ENCODE measurements at regions not wholly inside any gene's neighbourhood (a gene's known extent, or its start where the extent isn't known, plus 50 kb on each side); places are given as distances from the start of the nearest gene placed in this dataset.

GRCh38 chr21:38917043-38917774, 111.5 kb downstream of the ETS2 start:
- no peaks in the 10 kb centered on the region for H3K9me3 Mint-ChIP-seq
- peaks cover 2 to 3% of the 10 kb centered on the region in 2 donors for H3K27me3 Mint-ChIP-seq (ENCODE audit: low read depth in 2 of 2)
- no peaks in the 10 kb centered on the region for H3K36me3 Mint-ChIP-seq
- no peaks in the 10 kb centered on the region for H3K4me1 Mint-ChIP-seq
- 78% methylated on average over 8 of the region's 12 CpGs for WGBS (ENCODE audit: insufficient coverage)
- Histone ChIP-seq H3K27me3 (ENCODE audit: control insufficient read depth, insufficient read depth, low read length) (no peaks in the 10 kb centered on the region), H3K27ac (ENCODE audit: low read length) (no peak overlapping the region), H3K9me3 (ENCODE audit: control insufficient read depth, insufficient read depth, low read length) (no peaks in the 10 kb centered on the region), H3K36me3 (ENCODE audit: control insufficient read depth, insufficient read depth, low read length) (no peaks in the 10 kb centered on the region), H3K4me1 (ENCODE audit: control insufficient read depth, insufficient read depth, low read length) (no peaks in the 10 kb centered on the region), H3K4me3 (ENCODE audit: low read length) (no peak overlapping the region)
- no peak overlapping the region for H3K27ac Mint-ChIP-seq
- ATAC-seq (no peak), DNase-seq (no peak)
- intact Hi-C loops (cut with micrococcal nuclease): no loop called here
- H3K4me3 Mint-ChIP-seq: no peak overlapping the region
- TF ChIP-seq, protein P1, sequence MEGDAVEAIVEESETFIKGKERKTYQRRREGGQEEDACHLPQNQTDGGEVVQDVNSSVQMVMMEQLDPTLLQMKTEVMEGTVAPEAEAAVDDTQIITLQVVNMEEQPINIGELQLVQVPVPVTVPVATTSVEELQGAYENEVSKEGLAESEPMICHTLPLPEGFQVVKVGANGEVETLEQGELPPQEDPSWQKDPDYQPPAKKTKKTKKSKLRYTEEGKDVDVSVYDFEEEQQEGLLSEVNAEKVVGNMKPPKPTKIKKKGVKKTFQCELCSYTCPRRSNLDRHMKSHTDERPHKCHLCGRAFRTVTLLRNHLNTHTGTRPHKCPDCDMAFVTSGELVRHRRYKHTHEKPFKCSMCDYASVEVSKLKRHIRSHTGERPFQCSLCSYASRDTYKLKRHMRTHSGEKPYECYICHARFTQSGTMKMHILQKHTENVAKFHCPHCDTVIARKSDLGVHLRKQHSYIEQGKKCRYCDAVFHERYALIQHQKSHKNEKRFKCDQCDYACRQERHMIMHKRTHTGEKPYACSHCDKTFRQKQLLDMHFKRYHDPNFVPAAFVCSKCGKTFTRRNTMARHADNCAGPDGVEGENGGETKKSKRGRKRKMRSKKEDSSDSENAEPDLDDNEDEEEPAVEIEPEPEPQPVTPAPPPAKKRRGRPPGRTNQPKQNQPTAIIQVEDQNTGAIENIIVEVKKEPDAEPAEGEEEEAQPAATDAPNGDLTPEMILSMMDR (IDR thresholded peaks at IDR 0.05): no peak

DNA sequence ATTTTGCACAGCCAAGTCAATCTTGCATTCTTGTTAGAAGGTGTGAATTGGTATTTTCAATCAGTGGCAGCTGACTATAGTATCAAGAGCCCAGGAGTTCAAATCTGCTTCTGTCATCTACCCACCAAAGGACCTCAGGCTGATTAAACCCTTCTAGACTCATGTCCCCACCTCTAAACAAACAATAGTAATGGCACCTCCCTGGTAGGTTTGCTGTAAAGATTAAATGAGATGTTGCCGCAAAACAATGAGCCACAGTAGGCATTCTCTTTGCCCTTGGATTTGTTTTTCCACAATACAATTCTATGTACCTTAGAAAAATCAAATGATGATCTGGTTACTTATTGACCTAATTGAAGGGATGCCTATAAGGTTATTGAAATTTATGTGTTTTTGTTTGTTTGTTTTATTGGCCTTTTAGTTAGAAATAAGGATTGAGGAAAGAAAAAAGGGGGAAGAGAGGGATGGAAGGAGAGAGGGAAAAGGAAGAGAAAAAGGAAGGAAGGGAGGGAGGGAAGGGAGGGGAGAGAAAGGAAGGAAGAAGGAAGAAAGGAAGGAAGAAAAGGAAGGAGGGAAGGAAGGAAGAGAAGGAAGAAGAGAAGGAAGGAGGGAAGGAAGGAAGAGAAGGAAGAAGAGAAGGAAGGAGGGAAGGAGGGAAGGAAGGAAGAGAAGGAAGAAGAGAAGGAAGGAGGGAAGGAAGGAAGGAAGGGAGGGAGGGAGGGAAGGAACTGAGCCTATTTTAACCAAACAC, 110.7 kb downstream of the ETS2 start:
- H3K4me3 ChIP-seq (ENCODE audit: low read length): no peak overlapping the region
- H3K27ac ChIP-seq (ENCODE audit: low read length): no peak overlapping the region
- no peak for DNase-seq
- no peak for ATAC-seq
- no peaks in the 10 kb centered on the region for H3K9me3 ChIP-seq (ENCODE audit: control insufficient read depth, insufficient read depth, low read length)
- no peaks in the 10 kb centered on the region for H3K36me3 ChIP-seq (ENCODE audit: control insufficient read depth, insufficient read depth, low read length)
- Mint-ChIP-seq H3K27ac (no peak overlapping the region), H3K4me3 (no peak overlapping the region), H3K27me3 (ENCODE audit: low read depth in 2 of 2) (peaks cover 0 to 3% of the 10 kb centered on the region in 2 donors), H3K36me3 (no peaks in the 10 kb centered on the region), H3K9me3 (no peaks in the 10 kb centered on the region), H3K4me1 (no peaks in the 10 kb centered on the region)
- TF ChIP-seq, protein P1 (IDR thresholded peaks at IDR 0.05): no peak
- H3K27me3 ChIP-seq (ENCODE audit: control insufficient read depth, insufficient read depth, low read length): no peaks in the 10 kb centered on the region
- H3K4me1 ChIP-seq (ENCODE audit: control insufficient read depth, insufficient read depth, low read length): no peaks in the 10 kb centered on the region
- no CpG with 5 or more reads among the region's 1 CpG for WGBS (ENCODE audit: insufficient coverage)
- intact Hi-C loops (cut with micrococcal nuclease): no loop called here

DNA sequence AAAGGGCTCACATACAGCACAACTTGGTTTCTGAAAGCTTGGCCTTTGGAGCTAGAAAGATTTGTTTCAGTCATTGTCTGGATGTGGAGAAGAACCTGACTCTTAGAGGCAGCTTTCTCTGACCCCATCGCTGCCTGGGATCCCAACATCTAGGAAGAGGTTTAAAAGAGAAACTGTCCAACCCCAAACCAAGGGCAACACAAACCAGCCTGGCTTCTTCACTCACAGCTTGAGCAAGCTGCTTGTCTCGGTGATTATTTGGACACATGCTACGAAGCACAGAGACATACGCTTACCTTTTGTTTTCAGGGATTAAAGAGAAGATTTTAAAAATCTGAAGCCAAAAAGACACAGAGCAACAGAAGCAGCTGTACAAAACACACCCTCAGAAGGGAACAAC, 109.8 kb downstream of the ETS2 start:
- no peak for ATAC-seq
- no peak overlapping the region for H3K27ac ChIP-seq (ENCODE audit: low read length)
- no peaks in the 10 kb centered on the region for H3K27me3 ChIP-seq (ENCODE audit: control insufficient read depth, insufficient read depth, low read length)
- no peak for DNase-seq
- TF ChIP-seq, protein P1 (IDR thresholded peaks at IDR 0.05): no peak
- Mint-ChIP-seq H3K4me3 (no peak overlapping the region), H3K27ac (no peak overlapping the region), H3K36me3 (no peaks in the 10 kb centered on the region), H3K9me3 (no peaks in the 10 kb centered on the region), H3K27me3 (ENCODE audit: low read depth in 2 of 2) (peaks cover 0 to 3% of the 10 kb centered on the region in 2 donors), H3K4me1 (no peaks in the 10 kb centered on the region)
- intact Hi-C loops (cut with micrococcal nuclease): no loop called here
- 93% methylated on average over 4 of the region's 4 CpGs for WGBS (ENCODE audit: insufficient coverage)
- no peaks in the 10 kb centered on the region for H3K4me1 ChIP-seq (ENCODE audit: control insufficient read depth, insufficient read depth, low read length)
- no peak overlapping the region for H3K4me3 ChIP-seq (ENCODE audit: low read length)
- no peaks in the 10 kb centered on the region for H3K9me3 ChIP-seq (ENCODE audit: control insufficient read depth, insufficient read depth, low read length)
- no peaks in the 10 kb centered on the region for H3K36me3 ChIP-seq (ENCODE audit: control insufficient read depth, insufficient read depth, low read length)
